Liver (tissue), 8 donors: ENCODE measurements at regions not wholly inside any gene's neighbourhood (a gene's known extent, or its start where the extent isn't known, plus 50 kb on each side); places are given as distances from the start of the nearest gene placed in this dataset.

Experiments
- DNase-seq: peaks from one replicate; pipeline ENCODE4 v3.0.0-alpha.2; 2017; ENCODE audit warnings: low spot score
- H3K27ac ChIP-seq, 2 donors: one replicate each; pipeline ENCODE4 v1.7.0; 2013; ENCODE audit warnings: inconsistent platforms in 2 of 2, low read length in 2 of 2, control low read depth in 1 of 2, low read depth in 1 of 2, mild to moderate bottlenecking in 1 of 2
- H3K27me3 ChIP-seq, 4 donors: one replicate each; pipeline versions ENCODE4 v1.6.1 to v1.7.0; 2013; ENCODE audit warnings: low read length in 3 of 4, inconsistent platforms in 1 of 4, mild to moderate bottlenecking in 1 of 4, moderate library complexity in 1 of 4; ENCODE audit not compliant: control insufficient read depth in 4 of 4, insufficient read depth in 4 of 4
- H3K36me3 ChIP-seq, 4 donors: one replicate each; pipeline versions ENCODE4 v1.6.1 to v1.7.0; 2013; ENCODE audit warnings: low read length in 3 of 4, mild to moderate bottlenecking in 3 of 4, low read depth in 1 of 4, moderate library complexity in 1 of 4; ENCODE audit not compliant: control insufficient read depth in 4 of 4, insufficient read depth in 3 of 4
- H3K4me1 ChIP-seq, 4 donors: one replicate each; pipeline versions ENCODE4 v1.6.1 to v1.7.0; 2013; ENCODE audit warnings: low read length in 3 of 4, mild to moderate bottlenecking in 3 of 4, moderate library complexity in 1 of 4; ENCODE audit not compliant: control insufficient read depth in 4 of 4, insufficient read depth in 4 of 4
- H3K4me3 ChIP-seq, 3 donors: one replicate each; pipeline versions ENCODE4 v1.6.1 to v1.7.0; 2013; ENCODE audit warnings: low read length in 3 of 3, control low read depth in 1 of 3, low read depth in 1 of 3, mild to moderate bottlenecking in 1 of 3
- H3K9ac ChIP-seq, 2 donors: one replicate each; pipeline ENCODE4 v1.7.0; 2013; ENCODE audit warnings: low read length in 2 of 2, mild to moderate bottlenecking in 2 of 2, moderate library complexity in 2 of 2, control low read depth in 1 of 2, low read depth in 1 of 2
- H3K9me3 ChIP-seq, 4 donors: one replicate each; pipeline versions ENCODE4 v1.6.1 to v1.7.0; 2013; ENCODE audit warnings: low read length in 3 of 4; ENCODE audit not compliant: control insufficient read depth in 4 of 4
- ATF3 ChIP-seq: IDR thresholded peaks from 2 replicates; pipeline ENCODE4 v1.6.1; 2016; ENCODE audit warnings: antibody characterized with exemption
- CTCF ChIP-seq: fragments of 150-350 bp; IDR thresholded peaks from 2 replicates; pipeline ENCODE4 v1.5.1; 2017; ENCODE audit warnings: improper control_type of control experiment, low read depth, low read length; ENCODE audit not compliant: missing input control
- EGR1 ChIP-seq, 2 donors: IDR thresholded peaks; 2 replicates each; pipeline ENCODE4 v1.6.1; 2016 to 2018; ENCODE audit warnings: antibody characterized with exemption in 2 of 2, low read depth in 2 of 2
- GABPA ChIP-seq, 2 donors: IDR thresholded peaks in 1 of 2; conservative IDR thresholded peaks in 1 of 2; 2 replicates each; pipeline ENCODE4 v1.6.1; 2016; ENCODE audit warnings: antibody characterized with exemption in 2 of 2, mild to moderate bottlenecking in 1 of 2, moderate library complexity in 1 of 2
- HNF4A ChIP-seq, 2 donors: conservative IDR thresholded peaks; 2 replicates each; pipeline ENCODE4 v1.6.1; 2016; ENCODE audit warnings: antibody characterized with exemption in 2 of 2, mild to moderate bottlenecking in 2 of 2
- HNF4G ChIP-seq: IDR thresholded peaks from 2 replicates; pipeline ENCODE4 v1.6.1; 2016; ENCODE audit warnings: antibody characterized with exemption
- JUND ChIP-seq, 2 donors: IDR thresholded peaks; 2 replicates each; pipeline ENCODE4 v1.6.1; 2016; ENCODE audit warnings: antibody characterized with exemption in 2 of 2
- MAX ChIP-seq: IDR thresholded peaks from 2 replicates; pipeline ENCODE4 v1.6.1; 2016; ENCODE audit warnings: antibody characterized with exemption
- RAD21 ChIP-seq, 2 donors: IDR thresholded peaks; 2 replicates each; pipeline ENCODE4 v1.6.1; 2016; ENCODE audit warnings: antibody characterized with exemption in 2 of 2, mild to moderate bottlenecking in 2 of 2
- REST ChIP-seq: IDR thresholded peaks from 2 replicates; pipeline ENCODE4 v1.6.1; 2016; ENCODE audit warnings: antibody characterized with exemption, mild to moderate bottlenecking
- RXRA ChIP-seq, 2 donors: IDR thresholded peaks; 2 replicates each; pipeline ENCODE4 v1.6.1; 2017 to 2018; ENCODE audit warnings: antibody characterized with exemption in 2 of 2, mild to moderate bottlenecking in 1 of 2
- ZBTB33 ChIP-seq: IDR thresholded peaks from 2 replicates; pipeline ENCODE4 v1.6.1; 2016; ENCODE audit warnings: antibody characterized with exemption
- WGBS: extraction: QIAGEN DNeasy Blood & Tissue Kit; methylation state at CpG from one replicate; pipeline ENCODE4 v1.1.7; 2013; 5-methylcytosine and 5-hydroxymethylcytosine counted together
- donor health status: healthy.
- donor health status: healthy.
- donor health status: healthy.
- donor health status: healthy.
- donor health status: healthy.

- no peaks in the 10 kb centered on the region for H3K36me3 ChIP-seq
- TF ChIP-seq RAD21 (IDR thresholded peaks at IDR 0.05) (no peak), MAX (no peak)
- no peaks in the 10 kb centered on the region for H3K9me3 ChIP-seq
- no peaks in the 10 kb centered on the region for H3K27me3 ChIP-seq
- H3K27ac ChIP-seq = no peak overlapping the region
- 96% methylated on average over 1 of the region's 1 CpG for WGBS
- H3K4me1 ChIP-seq = no peaks in the 10 kb centered on the region
- H3K9ac ChIP-seq = no peak overlapping the region
- H3K4me3 ChIP-seq = no peak overlapping the region
- DNase-seq = no peak
Measured at GRCh38 chr17:73870473-73870872, 226.2 kb upstream of the SDK2 start.

- Histone ChIP-seq H3K9ac (no peak overlapping the region), H3K4me3 (no peak overlapping the region), H3K4me1 (no peaks in the 10 kb centered on the region), H3K36me3 (no peaks in the 10 kb centered on the region), H3K27ac (no peak overlapping the region), H3K9me3 (no peaks in the 10 kb centered on the region), H3K27me3 (no peaks in the 10 kb centered on the region)
- WGBS = 87% methylated on average over 3 of the region's 3 CpGs
- DNase-seq = no peak
- TF ChIP-seq REST (no peak), RAD21 (IDR thresholded peaks at IDR 0.05) (no peak), ATF3 (no peak), HNF4A (conservative IDR thresholded peaks at IDR 0.05) (no peak), HNF4G (no peak), CTCF (no peak), GABPA (IDR thresholded peaks at IDR 0.05 in 1 of 2, conservative IDR thresholded peaks at IDR 0.05 in 1 of 2) (no peak), RXRA (IDR thresholded peaks at IDR 0.05) (no peak), MAX (no peak), EGR1 (IDR thresholded peaks at IDR 0.05; ENCODE audit: low read depth in 2 of 2) (no peak), ZBTB33 (no peak), JUND (IDR thresholded peaks at IDR 0.05) (no peak)
Measured at GRCh38 chr17:73872816-73873215, 228.6 kb upstream of the SDK2 start.
